ENCODE measurements at regions not wholly inside any gene's neighbourhood (a gene's known extent, or its start where the extent isn't known, plus 50 kb on each side); places are given as distances from the start of the nearest gene placed in this dataset.

DNA sequence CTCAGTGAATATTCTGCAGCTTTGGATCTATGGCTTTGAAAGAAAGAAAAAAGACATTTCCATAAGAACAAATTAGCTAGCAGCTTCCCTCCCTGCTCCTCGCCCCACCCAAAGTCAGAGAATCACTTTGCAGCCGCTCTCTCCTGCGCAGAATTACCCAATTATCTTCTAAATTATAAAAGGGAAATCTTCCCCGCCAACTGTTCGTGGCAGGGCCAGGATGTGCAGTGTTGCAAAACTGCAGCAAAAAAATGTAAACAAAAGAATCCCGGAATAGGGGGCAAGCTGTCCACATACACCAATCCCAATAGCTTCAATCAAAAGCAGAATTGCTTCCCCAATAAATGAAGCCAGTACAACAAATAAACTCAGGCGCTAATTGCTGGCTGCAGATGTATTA, 510.6 kb downstream of the RBFOX1 start:
- CTCF ChIA-PET, result no interaction called here
- RAD21 ChIA-PET (ENCODE audit: low non-redundant PET in 1 of 2, low total read pairs in 2 of 2, uncharacterized antibody in 2 of 2, unreplicated experiment in 2 of 2), result no interaction called here
- H2AFZ ChIP-seq (ENCODE audit: low read depth, low read length, poor library complexity, severe bottlenecking), result no peak overlapping the region
- intact Hi-C loops (cut with micrococcal nuclease), result no loop called here
- DNase-seq (ENCODE audit: low read depth, low spot score) (no peak), ATAC-seq (no peak)
- H3K27ac ChIP-seq (ENCODE audit: low read depth, low read length), result no peak overlapping the region
- BruUV-seq (replicated peaks), result no TSS peak
- no peaks in the 10 kb centered on the region for H3K9me2 ChIP-seq (ENCODE audit: insufficient read depth)
- no peaks in the 10 kb centered on the region for H3K4me1 ChIP-seq (ENCODE audit: control insufficient read depth in 1 of 2, insufficient read depth in 2 of 2, low read length in 2 of 2)
- no peaks in the 10 kb centered on the region for H3K27me3 ChIP-seq (ENCODE audit: insufficient read depth, low read length)
- H3K36me3 ChIP-seq (ENCODE audit: control insufficient read depth in 1 of 2, insufficient read depth in 2 of 2, low read length in 2 of 2), result no peaks in the 10 kb centered on the region; a peak in 1 of 4 replicates
- TF ChIP-seq CBX3 (IDR thresholded peaks at IDR 0.05; ENCODE audit: low read depth), result no peak
- TF ChIP-seq REST (IDR thresholded peaks at IDR 0.05; ENCODE audit: low read depth), result no peak
- TF ChIP-seq, protein P1, sequence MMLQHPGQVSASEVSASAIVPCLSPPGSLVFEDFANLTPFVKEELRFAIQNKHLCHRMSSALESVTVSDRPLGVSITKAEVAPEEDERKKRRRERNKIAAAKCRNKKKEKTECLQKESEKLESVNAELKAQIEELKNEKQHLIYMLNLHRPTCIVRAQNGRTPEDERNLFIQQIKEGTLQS (IDR thresholded peaks at IDR 0.05), result no peak
- no peak for TF ChIP-seq YY1 (IDR thresholded peaks at IDR 0.05; ENCODE audit: extremely low read depth, insufficient replicate concordance, low read depth, low read length)
- TF ChIP-seq POLR2AphosphoS5 (IDR thresholded peaks at IDR 0.05; ENCODE audit: low read depth, low read length), result no peak
- no peak for TF ChIP-seq JUND (IDR thresholded peaks at IDR 0.05)
- TF ChIP-seq ZNF274 (IDR thresholded peaks at IDR 0.05; ENCODE audit: low read depth, low read length), result no peak
- no peak for TF ChIP-seq ELF1 (IDR thresholded peaks at IDR 0.05; ENCODE audit: borderline replicate concordance, low read depth)
- no peak for TF ChIP-seq POLR2A (IDR thresholded peaks at IDR 0.05; ENCODE audit: borderline replicate concordance, extremely low read depth, insufficient read depth, insufficient read length)
- no peak for TF ChIP-seq FOSL1 (IDR thresholded peaks at IDR 0.05; ENCODE audit: low read depth)
- no peak for TF ChIP-seq RAD21 (IDR thresholded peaks at IDR 0.05; ENCODE audit: low read depth)
- no peak for TF ChIP-seq SP1 (IDR thresholded peaks at IDR 0.05; ENCODE audit: low read depth)
- TF ChIP-seq, protein P2, sequence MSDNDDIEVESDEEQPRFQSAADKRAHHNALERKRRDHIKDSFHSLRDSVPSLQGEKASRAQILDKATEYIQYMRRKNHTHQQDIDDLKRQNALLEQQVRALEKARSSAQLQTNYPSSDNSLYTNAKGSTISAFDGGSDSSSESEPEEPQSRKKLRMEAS (IDR thresholded peaks at IDR 0.05), result no peak
- TF ChIP-seq CTCF (IDR thresholded peaks at IDR 0.05 in 2 of 3, conservative IDR thresholded peaks at IDR 0.05 in 1 of 3; ENCODE audit: borderline replicate concordance in 1 of 3, insufficient read depth in 1 of 3, low read depth in 2 of 3, low read length in 2 of 3), result no peak
- no peak for TF ChIP-seq TCF7L2 (IDR thresholded peaks at IDR 0.05; ENCODE audit: borderline replicate concordance, extremely low read depth, insufficient read depth, insufficient read length)
- TF ChIP-seq SRF (IDR thresholded peaks at IDR 0.05; ENCODE audit: low read depth), result no peak
- no peak for TF ChIP-seq CEBPB (IDR thresholded peaks at IDR 0.05; ENCODE audit: low read depth)
- TF ChIP-seq ZFX (IDR thresholded peaks at IDR 0.05), result no peak
- no peak overlapping the region for H3K4me3 ChIP-seq (replicated peaks in 1 of 2; ENCODE audit: low read depth in 1 of 2, low read length in 2 of 2)
- H3K9ac ChIP-seq (ENCODE audit: low read length), result no peak overlapping the region
- H4K20me1 ChIP-seq (ENCODE audit: insufficient read depth), result no peaks in the 10 kb centered on the region
- POLR2A ChIA-PET, result no interaction called here
- H3K9me3 ChIP-seq (ENCODE audit: control insufficient read depth in 1 of 2, insufficient read depth in 1 of 2, low read depth in 1 of 2, low read length in 2 of 2), result peaks cover 5 to 8% of the 10 kb centered on the region in 2 experiments; a peak in 2 of 4 replicates
- no peaks in the 10 kb centered on the region for H3K79me2 ChIP-seq (ENCODE audit: insufficient read depth, low read length)
- no peak overlapping the region for H3K4me2 ChIP-seq (ENCODE audit: low read length)

Measured in HCT116 (cell line).